NCI-H2081 (cell line): ENCODE measurements at regions not wholly inside any gene's neighbourhood (a gene's known extent, or its start where the extent isn't known, plus 50 kb on each side); places are given as distances from the start of the nearest gene placed in this dataset.
"Not testable (repeated sequence)": the region's sequence is repeated elsewhere in the genome, so short reads cannot be mapped to it uniquely, and the experiment has no call there.

Experiments used
- DNase-seq, 2 experiments: peaks; one replicate each; lab custom pipeline; 2025; lab: John Stamatoyannopoulos, UW

- DNase-seq = no peak
Observed at GRCh38 chr13:112174476-112175110, 107.6 kb downstream of the SOX1 start.

- no peak for DNase-seq
Observed at GRCh38 chr13:112175162-112176075, 108.5 kb downstream of the SOX1 start.

GRCh38 chr13:112176141-112177119, 109.5 kb downstream of the SOX1 start:
- not testable (repeated sequence) for DNase-seq

- no peak for DNase-seq
Observed at GRCh38 chr13:112177450-112178288, 110.7 kb downstream of the SOX1 start.

GRCh38 chr13:112178769-112179168, 111.8 kb downstream of the SOX1 start:
- no peak for DNase-seq

- no peak for DNase-seq
Observed at GRCh38 chr13:112179421-112179820, 112.5 kb downstream of the SOX1 start.

- no peak for DNase-seq
Observed at GRCh38 chr13:112179995-112180394, 113.0 kb downstream of the SOX1 start.

- no peak for DNase-seq
Observed at GRCh38 chr13:112181336-112182067, 114.6 kb downstream of the SOX1 start.

- no peak for DNase-seq
Observed at GRCh38 chr13:112182251-112182650, 115.3 kb downstream of the SOX1 start.

GRCh38 chr13:112182846-112183531, 116.0 kb downstream of the SOX1 start:
- DNase-seq = no peak

- DNase-seq = no peak
Observed at GRCh38 chr13:112183532-112184090, 116.7 kb downstream of the SOX1 start.

GRCh38 chr13:112184261-112184660, 117.3 kb downstream of the SOX1 start:
- DNase-seq = no peak

GRCh38 chr13:112184851-112185371, 118.0 kb downstream of the SOX1 start:
- DNase-seq = no peak

GRCh38 chr13:112185466-112185865, 118.5 kb downstream of the SOX1 start:
- no peak for DNase-seq

GRCh38 chr13:112186091-112186490, 119.1 kb downstream of the SOX1 start:
- no peak for DNase-seq

- DNase-seq = no peak
Observed at GRCh38 chr13:112187527-112188297, 120.8 kb downstream of the SOX1 start.

- DNase-seq = no peak
Observed at GRCh38 chr13:112188298-112188610, 121.3 kb downstream of the SOX1 start.

GRCh38 chr13:112193463-112194166, 126.7 kb downstream of the SOX1 start:
- DNase-seq = no peak
